ENCODE measurements at regions not wholly inside any gene's neighbourhood (a gene's known extent, or its start where the extent isn't known, plus 50 kb on each side); places are given as distances from the start of the nearest gene placed in this dataset.

GRCh38 chr4:3660086-3660927 is 105.9 kb upstream of the ADRA2C start:
- TF ChIP-seq CTCF (IDR thresholded peaks at IDR 0.05) (no peak), POLR2A (IDR thresholded peaks at IDR 0.05) (no peak)
